SHP77 treated with DMSO at 0.1 percent for 48 hours (cell line): ENCODE measurements at regions not wholly inside any gene's neighbourhood (a gene's known extent, or its start where the extent isn't known, plus 50 kb on each side); places are given as distances from the start of the nearest gene placed in this dataset.

Experiments used
- DNase-seq: peaks from one replicate; lab custom pipeline; 2025; lab: John Stamatoyannopoulos, UW

DNA sequence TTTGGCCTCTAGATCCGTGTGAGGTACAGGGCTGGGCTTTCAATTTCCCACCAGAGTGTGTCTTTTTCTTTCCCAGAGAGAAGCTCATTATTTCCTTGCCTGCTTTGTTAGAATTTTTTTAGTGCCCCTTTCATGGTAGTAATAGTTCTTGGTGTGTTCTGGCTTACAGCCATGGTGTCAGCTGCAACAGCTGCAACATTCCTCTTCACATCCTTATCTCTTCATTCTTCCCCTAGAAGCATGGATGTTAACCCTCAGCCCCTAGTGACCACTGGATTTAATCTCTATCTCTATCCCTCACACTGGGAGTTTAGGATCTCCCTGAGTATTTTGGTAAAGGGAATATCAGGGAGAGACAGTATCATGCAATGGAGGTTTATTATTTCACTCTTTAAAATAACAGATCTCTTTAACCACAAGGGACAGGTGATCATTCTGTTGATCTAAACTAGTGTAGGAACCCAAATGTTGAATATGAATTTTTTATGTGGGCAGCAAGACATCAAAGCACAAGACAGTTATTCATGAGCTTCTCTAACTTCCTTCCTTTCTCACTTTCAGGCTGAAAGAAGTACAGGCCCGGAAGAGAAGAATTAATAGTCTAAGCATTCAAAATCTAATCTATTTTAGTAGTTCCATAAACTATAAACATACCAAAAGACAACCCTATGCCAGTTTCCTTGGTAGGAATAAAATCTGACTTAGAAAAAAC is 160.2 kb downstream of the FAM170A start:
- DNase-seq: no peak

DNA sequence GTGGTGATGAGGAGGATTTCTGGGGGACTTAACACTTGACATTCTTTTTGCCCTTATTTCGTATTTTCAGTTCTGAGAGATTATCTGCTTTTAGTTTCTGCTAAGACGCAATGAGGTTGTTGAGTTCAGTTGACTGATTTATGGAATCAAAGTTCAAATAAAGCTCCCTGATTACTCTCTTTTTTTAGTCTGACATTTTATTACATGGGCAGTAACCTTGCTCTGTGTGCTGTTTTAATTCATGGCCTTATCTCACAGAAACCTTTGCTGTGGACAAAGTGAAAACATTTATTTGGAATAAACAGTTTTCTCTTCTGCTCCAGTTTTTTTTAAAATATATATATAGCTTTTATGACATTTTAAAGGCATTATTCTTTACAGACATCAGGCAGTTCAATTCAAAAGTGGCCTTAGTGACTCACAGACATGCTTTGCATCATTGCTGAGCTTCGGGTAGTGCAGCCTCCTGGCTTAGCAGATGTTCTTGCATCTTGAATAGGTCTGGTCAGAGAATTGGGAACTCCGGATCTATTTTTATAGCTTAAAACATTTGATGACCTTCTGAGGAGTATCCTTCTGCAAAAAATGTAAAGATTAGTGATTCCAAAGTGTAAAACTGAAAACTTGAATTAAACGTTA is 162.9 kb downstream of the FAM170A start:
- no peak for DNase-seq

DNA sequence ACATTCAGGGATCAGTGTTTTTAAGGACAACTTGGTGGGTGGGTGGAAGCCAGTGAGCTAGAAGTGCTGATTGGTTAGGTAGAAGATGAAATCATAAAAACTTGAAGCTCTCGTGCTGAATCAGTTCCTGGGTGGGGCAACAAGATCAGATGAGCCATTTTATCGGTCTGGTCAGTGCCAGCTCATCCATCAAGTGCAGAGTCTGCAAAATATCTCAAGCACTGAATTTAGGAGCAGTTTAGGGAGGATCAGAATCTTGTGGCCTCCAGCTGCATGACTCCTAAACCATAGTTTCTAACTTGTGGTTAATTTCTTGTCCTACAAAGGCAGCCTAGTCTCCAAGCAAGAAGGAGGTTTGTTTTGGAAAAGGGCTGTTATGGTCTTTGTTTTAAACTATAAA is 166.4 kb downstream of the FAM170A start:
- no peak for DNase-seq

DNA sequence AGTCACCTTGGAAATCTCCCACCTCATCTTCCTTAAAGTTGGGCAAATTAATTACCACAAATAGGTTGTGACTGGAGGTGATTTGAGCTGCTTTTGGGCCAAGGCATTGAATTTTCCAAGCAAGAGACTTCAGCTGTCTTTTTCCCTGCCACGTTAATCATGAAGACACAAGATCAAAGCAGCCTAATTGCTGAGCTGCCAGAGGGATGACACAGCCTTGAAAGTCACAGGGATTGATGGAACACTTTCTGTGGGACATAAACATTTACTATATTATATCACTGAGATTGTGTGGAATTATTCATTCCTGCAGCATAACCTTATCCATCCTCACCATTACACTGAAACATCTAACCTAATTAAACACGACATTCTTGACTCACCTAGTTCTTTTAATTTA is 172.2 kb downstream of the FAM170A start:
- DNase-seq: no peak

DNA sequence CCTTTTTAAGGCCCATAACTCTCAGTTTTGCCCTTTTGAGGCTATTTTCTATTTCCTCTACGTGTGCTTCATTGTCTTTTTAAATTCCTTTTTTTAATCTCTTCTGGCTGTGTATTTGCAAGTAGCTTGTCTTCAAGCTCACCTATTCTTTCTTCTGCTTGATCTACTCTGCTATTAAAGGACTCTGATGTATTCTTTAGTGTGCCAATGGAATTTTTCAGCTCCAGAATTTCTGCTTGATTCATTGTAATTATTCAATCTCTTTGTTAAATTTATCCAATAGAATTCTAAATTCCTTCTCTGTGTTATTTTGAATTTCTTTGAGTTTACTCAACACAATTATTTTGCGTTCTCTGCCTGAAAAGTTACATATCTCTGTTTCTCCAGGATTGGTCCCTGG is 178.7 kb downstream of the FAM170A start:
- no peak for DNase-seq

DNA sequence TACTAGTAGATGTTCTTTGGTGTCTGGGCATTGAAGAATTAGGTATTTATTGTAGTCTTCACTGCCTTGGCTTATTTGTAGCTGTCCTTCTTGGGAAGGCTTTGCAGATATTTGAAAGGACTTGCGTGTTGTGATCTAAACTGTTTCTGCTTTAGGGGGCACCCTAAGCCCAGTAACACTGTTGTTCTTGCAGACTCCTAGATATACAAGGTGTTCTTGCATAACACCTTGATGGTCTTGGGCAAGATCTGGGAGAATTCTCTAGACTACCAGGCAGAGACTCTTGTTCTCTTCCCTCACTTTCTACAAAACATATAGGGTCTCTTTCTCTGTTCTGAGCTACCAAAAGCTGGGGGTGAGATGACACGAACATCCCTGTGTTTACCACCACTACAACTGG is 179.1 kb downstream of the FAM170A start:
- DNase-seq: no peak

DNA sequence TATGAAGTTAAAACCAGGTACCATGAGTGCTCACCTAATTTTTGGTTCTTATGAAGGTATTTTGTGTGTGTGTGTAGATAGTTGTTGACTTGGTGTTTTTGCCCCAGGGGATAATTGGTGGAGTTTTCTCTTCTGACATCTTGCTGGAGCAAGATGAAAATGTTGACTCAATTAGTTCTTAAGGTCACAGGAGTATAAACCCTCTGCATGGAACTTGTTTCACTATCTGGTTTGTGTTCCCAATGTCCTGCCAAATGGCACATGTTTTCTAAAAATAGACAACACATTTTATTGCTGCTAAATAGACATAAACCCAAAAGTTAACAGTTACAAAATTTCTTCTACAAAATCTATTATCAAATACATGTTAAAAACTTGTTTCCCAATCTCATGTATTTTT is 180.9 kb downstream of the FAM170A start:
- no peak for DNase-seq

DNA sequence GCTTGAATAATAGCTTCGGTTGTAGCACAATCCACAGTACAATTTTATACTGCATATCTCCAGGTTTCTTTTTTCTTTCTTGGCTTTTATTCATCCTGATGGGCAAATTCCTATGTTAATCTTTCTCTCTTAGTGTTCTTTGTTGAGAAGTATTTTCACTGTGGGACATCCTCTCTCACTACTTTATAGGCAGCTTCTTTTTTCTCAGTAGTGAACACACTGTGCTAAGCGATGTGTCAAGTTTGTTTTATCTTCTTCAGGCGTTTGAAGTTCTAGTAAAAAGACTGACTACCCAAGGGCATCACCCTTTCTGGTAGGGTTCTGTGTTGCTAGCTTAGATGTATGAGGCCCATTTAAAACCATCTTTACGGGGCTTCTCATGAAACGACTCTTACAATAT is 182.1 kb downstream of the FAM170A start:
- DNase-seq: no peak

DNA sequence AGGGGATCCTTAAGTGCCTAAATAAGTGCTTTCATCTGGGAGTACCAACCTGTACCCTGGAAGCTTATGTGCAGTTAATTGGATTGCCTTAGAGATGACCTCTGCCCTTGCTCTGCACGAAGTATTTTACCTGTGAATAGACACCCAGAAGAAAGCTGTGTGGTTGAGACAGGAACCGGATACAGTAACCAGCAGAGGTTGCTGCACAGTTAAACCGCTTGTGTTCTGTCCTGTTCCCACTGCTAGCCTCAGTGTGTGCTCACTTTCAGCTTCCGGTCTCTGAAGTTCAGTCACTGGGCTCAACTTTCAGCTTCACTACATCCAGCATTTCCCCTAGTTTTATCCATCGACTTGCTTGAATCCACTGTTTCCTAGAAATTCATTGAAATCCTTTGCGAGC is 185.3 kb downstream of the FAM170A start:
- no peak for DNase-seq

DNA sequence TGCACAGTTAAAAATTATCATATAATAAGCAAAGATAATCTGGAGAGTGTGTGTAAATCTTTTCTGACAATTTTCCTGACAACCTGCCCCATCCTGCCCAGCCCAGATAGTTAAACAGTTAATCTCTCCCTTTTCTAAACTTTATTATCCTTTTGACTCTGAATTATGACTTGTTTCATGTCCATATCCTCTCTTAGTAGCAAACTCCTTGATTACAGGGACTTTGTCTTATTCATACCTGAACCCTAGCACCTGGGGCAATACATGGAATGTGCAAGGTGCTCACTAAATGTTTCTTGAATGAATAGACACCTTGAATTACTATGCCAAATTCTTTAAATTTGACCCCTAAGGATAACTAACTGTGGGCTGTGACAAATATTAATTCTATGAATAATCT is 186.7 kb downstream of the FAM170A start:
- no peak for DNase-seq

DNA sequence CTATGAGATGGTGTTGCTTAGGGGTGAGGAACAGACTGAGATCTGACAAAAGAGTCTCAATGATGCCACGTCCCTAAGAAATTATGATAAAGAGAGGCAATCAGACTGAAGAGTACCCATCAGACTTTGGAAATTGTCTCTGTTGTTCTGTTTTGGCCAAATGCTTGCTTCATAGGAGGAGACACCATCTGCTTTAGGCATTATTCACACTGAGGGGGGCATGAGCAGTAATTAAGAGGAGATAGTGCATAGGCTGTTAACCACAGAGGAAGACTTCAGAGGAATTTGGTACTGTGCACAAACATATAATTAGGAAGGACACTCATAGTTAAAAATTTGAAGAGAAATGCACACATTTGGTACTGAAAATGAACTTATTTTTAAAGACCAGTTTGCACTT is 190.7 kb downstream of the FAM170A start:
- no peak for DNase-seq

DNA sequence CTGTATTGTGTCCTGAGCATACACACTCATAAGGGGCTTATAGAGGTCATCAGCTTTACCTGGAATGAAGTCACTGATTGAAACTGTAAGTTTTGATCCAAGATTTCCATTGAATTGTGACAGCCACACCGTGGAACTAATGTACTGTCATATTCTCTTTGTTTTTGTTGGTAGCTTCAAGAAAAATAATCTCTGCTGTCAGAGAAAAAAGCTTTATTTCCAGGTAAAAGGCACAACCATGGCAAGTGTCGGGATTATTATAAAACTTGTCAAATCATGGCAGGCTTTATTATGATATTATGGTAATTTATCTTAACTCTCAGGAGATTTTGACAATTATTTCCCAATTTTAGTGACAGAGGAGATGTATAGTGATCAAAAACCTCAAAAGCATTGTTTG is 191.2 kb downstream of the FAM170A start:
- no peak for DNase-seq

DNA sequence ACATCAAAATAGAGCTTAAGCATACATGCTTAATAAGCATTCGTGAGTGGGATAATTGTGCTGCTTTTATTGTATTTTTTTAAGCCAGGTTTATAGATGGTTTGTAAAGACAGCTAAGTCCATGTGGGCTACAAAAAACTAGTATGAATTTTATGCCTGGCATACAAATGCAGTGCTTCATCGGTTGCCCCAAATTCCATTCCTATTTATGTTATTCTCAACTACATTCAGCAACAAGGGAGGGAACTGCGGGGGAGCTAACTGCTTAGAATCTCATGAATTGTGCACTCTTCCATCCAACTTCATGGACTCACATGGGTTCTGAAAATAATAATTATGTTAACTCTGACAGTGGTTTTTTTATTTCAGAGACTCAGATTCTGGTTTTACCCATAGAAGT is 199.2 kb downstream of the FAM170A start:
- DNase-seq: no peak

DNA sequence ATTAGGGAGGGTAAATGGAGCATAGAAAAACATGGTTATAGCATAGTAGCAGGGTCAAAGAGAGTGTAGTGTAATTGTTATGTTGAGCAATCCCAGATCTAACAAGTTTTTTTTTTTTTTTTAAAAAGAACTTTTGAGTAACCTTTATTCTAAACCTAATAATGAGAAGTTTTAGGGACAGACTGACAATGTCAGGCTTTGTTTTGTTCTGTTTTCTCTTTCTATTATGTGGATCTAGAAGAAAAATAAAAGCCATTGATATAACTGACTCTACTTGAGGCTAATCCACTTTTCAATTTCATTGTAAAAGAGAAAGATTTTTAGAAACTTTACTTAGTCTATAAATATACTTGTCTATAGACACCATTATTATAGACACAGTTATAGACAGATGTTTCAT is 200.0 kb downstream of the FAM170A start:
- DNase-seq: no peak

DNA sequence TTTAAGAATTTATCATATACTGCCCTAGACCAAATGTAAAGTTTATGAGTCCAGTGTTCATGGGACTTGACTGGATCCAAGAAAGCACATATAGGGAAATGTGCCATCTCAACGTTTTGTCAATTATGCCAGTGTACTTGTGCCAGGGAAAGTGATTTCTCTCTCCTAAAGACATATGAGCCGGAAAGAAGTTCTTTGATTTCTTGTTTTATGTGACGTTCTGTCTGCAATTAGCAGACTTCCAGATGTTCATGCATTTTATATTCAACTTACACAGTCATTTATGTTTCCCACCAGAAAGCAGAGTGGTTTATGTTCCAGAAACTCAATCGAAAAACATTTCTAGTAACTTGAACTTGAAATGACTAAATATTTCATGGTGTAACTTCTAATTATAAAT is 203.8 kb downstream of the FAM170A start:
- no peak for DNase-seq

DNA sequence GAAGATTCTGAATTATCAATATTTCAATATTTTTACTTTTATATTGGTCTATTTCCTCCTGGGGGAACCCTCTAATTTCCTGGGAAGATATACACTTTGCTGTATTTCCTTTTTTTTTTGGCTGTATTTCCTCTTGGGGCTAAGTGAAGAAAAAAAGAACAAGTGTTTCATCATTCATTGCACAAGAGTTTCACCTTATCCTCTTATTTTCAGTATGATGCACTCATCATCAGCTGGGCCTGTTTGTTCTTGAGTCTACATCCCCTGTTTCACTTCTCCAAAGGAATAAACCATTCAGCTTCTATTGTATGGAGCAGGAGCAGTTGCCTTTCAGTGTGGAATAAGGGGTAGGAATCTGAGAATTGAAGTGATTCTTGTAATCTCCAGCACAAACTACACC is 210.8 kb downstream of the FAM170A start:
- DNase-seq: no peak

DNA sequence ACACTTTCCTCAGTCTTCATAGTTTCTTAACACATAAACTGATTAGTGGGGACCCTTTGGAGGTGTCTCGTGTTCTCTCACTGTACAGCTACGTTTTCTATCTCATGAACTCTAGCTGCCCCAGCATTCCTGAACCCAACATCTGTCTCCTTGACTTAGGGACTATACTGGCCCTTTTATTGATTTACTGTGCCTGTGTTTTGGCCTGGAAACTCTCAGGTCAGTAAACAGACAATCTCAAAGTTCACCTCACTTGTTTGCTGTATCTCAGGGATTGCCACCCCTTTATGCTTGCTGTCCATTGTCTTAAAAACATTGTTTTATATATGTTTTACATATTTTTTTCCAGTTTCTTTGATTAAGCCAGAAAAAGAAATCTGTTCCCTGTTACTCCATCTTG is 222.8 kb downstream of the FAM170A start:
- no peak for DNase-seq

DNA sequence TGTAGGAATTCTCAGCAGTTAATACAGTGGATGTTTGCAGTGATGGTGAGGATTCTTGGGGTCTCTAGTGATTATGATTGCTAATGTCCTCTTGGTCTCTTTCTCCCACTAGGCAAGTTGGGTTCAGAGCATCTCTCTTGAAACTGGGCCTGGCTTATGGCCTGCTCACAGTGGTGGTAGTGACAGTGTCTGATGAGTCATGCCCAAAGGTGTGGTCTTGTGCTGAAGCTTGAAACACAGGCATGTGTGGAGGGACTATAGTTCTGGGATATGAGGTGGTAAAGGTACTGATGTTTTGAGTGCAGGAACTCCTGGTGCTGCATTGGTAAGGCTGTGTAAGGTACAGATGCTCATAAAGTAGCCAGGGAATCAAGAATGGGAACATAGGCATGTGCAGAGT is 231.1 kb downstream of the FAM170A start:
- DNase-seq: no peak

DNA sequence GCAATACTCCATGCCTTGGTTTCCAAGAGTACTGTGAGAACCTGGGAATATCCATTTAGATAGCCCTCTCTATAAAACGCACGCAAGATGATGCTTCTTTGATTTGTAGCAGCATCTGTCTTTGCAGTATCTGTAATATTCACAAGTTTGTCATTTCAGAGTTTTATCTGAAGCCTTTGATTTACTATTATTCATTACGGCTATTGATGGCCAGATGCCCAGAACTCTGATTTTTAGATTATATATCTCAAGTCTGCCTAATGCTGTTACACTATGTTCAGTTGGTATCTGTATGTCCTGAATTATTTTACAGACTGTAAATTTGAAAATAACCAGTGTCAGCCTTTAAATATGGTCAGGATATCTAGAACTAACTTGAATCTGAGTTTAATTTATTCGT is 233.3 kb downstream of the FAM170A start:
- DNase-seq: no peak

DNA sequence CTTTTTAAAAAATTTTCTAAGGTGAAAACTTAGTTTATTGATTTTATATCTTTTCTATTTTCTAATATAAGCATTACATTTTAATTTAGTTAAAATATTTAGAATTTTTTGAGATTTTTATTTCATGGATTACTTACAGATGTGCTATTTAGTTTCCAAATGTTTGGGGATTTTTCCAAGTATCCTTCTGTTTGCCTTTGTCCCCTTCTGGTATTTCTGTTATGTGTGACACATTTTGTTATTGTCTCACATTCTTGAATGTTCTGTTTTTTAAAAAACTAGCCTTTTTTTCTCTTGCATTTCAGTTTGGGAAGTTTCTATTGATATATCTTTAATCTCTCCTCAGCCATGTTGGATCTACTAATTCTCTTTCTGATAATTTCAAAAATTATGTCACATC is 234.9 kb downstream of the FAM170A start:
- DNase-seq: no peak

DNA sequence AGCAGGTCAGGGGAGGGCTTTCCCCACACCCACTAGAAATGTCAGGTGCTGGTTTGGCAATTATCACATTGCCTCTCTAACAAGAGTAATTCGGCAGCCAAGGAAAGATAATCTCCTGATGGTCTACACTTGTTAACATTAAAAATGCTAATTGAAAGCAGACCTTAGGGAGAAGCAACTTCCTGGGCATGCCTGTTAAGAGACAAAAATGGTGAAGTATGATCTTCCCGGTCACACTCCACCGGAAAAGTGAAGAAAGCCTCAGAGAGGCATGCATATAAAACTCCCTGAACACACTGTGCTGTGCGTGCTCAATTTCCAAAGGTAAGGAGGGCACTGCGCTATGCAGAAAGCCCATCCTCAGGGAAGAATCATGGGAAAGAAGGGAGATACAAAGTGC is 244.3 kb downstream of the FAM170A start:
- no peak for DNase-seq

DNA sequence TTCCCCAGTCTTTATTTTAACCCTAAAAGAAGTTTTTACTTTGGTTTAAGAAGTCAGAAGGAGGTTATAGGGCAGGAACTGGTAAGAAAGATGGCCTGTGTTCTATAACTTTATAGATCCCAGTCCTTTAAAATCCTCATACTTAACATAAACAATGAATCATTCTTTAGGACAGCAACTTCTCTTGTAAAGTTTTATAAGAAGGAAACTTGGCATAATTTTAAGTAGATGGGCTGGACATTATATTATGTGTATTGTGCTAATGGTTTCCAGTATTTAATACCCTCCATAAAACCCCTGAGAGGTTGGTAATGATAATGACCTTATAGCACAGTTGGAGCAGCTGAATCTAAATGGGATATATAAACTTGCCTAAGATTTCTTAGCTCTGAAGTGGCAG is 247.2 kb downstream of the FAM170A start:
- DNase-seq: no peak

DNA sequence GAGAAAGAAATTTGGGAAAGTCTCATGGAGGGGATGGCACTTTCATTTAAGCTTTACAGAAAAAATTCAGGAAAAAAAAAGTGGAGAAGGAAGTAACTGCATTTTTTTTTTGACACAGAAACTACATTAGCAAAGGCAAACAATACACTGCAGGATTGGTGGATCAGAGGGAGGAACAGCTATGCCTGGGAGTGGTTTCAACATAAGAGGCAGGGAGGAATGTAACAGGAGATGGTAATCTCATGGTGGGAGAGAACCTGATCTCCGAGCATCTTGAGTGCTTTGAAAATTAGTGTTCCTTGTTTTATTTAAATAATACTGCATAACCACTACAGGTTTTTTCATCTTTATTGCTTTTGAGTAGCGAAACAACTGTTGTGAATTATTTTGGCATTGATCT is 249.4 kb downstream of the FAM170A start:
- DNase-seq: no peak

DNA sequence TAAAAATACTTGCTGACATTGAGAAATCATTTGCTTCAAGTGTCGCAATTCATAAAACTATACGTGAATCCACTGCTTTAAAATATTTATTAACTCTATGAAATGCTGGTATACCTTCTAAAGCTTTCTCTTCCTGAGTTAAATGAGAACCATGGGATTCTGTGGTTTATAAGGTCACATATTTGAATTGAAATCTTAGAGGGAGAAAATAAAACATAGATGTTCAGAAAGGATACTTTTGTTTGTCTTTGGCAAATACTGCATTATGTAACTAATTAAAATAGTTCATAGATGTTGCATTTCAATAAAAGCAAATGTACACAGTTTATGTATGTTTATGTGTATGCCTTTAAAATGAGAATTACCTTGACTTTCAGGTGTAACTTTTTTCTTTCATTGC is 250.1 kb downstream of the FAM170A start:
- DNase-seq: no peak
